Stimulated activated CD8-positive, alpha-beta memory T cell treated with anti-CD3 and anti-CD28 coated beads, Interleukin-12 subunit alpha, Interleukin-12 subunit beta, amount 100 ng/mL, for 4 hours (primary cell): ENCODE measurements at regions not wholly inside any gene's neighbourhood (a gene's known extent, or its start where the extent isn't known, plus 50 kb on each side); places are given as distances from the start of the nearest gene placed in this dataset.
"Not testable (repeated sequence)": the region's sequence is repeated elsewhere in the genome, so short reads cannot be mapped to it uniquely, and the experiment has no call there.

Experiments used
- DNase-seq: peaks from one replicate; pipeline ENCODE4 v3.0.0-alpha.2; 2020; ENCODE audit warnings: low read depth

DNA sequence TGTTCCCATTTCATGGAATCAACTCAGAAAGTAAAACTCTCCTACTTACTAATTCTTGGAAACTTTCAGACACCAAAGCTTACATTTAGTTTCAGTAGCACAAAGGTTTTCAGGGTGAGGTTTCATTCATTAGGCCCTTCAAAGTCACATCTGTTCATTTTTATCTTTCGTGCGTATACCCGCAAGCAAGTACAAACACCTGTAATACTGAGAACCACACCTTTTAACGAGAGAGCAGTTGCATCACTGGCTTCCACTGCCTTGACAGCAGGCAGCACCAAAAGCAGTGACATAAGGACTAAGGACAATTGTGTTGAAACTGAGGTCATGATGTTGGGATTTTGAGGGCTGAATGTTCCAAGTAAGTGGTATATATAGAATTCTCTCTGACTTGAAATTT, 60.5 kb downstream of the GOLGA6L22 start:
- not testable (repeated sequence) for DNase-seq

DNA sequence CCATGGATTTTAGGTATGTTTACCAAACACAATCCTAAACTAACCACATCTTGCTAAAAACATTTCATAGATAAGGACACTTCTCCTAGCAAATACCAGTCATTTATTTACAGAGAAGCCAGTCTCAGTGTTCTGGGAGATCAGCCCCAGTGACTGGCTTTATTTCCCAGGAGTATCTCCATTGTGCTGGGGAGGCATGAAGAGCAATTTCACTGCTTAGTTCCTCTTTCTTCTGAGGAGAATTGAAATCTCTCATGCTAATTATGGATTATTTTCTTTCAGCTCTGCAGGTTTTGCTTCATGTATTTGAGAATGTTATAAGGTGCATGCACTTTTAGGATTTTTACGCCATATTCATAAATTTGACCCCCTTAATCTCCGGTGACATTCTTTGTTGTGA, 67.8 kb downstream of the GOLGA6L22 start:
- DNase-seq, result not testable (repeated sequence)

GRCh38 chr15:22527016-22527415, 68.3 kb downstream of the GOLGA6L22 start:
- not testable (repeated sequence) for DNase-seq

GRCh38 chr15:22529200-22529599, 70.5 kb downstream of the GOLGA6L22 start:
- DNase-seq, result not testable (repeated sequence)

DNA sequence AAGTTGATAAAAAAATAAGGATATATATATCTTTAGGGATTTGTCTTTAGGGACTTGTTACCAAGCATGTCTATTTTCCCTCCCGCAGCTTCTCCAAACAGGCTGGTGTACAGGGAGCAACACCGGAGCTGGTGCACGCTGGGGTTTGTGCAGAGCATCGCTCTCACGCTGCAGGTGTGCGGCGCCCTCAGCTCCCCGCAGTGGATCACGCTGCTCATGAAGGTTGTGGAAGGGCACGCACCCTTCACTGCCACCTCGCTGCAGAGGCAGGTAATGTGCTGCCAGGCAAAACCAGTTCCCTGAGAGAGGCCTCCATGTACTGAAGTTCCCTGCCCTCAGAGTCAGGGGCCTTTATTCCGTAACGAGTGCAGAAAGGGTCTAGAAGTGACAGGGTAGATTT, 101.0 kb downstream of the GOLGA6L22 start:
- not testable (repeated sequence) for DNase-seq

GRCh38 chr15:22561716-22562115, 103.0 kb downstream of the GOLGA6L22 start:
- not testable (repeated sequence) for DNase-seq

DNA sequence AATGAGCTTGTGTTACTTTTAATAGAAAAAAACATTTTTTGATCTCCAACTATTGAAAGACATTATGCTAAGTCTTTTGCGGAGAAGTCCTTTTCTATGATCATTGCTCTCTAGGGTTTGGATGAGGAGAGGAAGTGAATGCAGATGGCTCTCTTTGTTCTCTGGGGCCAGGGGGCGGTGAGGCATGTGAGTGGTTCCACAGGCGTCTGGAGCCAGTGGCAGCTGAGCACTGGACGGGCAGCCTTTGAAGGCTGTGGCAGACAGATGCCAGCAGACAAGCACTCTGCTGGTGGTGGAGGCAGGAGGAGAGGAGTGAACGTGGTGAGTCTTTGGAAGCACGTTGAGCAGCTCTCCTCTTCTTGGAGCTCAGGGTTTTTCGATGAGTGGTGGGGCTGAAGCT, 107.8 kb downstream of the GOLGA6L22 start:
- not testable (repeated sequence) for DNase-seq

DNA sequence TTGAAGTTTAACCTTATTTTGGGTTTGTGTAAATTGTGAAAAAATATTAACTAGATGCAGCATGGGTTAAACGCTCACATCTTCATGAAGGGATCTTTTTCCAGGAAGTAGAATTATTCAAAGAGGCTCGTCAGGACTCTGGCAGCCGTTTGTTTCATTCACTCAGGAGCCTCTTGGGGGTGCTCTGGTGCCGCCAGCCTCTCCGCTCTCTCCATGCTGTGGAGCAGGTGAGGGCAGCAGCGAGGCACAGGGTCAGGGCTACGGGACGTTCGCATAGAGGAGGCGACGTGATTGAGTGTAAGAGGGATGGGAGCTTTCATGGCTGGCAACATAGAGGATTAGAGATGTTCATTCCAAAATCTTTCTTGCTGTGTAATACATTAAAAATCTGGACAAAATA, 110.8 kb downstream of the GOLGA6L22 start:
- DNase-seq, result not testable (repeated sequence)

DNA sequence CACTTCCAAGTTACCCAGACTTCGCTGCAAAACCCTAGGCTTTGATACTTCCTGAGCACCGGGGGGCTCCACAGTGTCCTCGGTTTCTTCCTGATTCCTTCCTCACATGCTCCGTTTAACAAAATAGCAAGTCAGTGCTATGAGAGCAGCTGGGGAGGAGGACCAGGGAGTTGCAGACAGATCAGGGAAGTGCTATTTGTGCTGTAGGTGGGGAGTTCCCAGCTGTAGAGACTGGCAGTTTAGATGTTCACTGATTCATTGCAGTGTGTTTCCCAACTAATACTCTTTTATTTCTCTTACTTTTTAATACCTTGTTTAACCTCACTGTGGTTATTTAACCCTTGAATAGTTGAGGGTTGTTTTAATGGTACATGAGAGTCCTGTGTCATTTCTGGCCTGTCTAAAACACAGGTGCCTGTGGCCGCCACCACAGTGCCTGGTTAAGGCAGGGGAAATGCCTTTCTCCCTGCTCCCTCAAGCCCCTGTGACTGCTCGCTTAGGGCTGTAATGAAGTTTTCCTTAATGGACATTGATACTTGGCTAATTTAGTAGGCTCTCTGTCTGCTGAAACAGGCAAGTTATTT, 113.5 kb downstream of the GOLGA6L22 start:
- not testable (repeated sequence) for DNase-seq

GRCh38 chr15:22572792-22573191, 114.1 kb downstream of the GOLGA6L22 start:
- not testable (repeated sequence) for DNase-seq

DNA sequence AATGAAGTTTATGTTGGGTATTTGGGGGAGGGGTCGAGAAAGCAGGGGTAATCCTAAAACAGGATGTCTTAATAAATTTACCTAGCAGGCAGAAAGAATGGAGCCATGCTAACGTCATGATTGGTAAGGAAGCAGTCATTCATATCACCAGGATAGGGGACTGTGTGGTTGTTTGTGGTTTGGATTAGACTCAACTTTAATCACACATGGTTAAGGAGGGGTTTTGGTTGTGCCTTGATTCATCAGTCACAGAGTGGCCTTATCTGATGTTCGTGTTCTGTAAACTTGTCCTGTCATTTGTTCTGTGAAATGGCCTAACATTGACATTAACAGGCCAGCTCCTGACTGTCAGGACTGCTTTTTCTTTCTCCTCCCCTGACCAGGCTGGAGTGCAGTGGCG, 119.1 kb downstream of the GOLGA6L22 start:
- DNase-seq, result not testable (repeated sequence)

- DNase-seq, result not testable (repeated sequence)
Measured at GRCh38 chr15:22579213-22579612, 120.5 kb downstream of the GOLGA6L22 start.

DNA sequence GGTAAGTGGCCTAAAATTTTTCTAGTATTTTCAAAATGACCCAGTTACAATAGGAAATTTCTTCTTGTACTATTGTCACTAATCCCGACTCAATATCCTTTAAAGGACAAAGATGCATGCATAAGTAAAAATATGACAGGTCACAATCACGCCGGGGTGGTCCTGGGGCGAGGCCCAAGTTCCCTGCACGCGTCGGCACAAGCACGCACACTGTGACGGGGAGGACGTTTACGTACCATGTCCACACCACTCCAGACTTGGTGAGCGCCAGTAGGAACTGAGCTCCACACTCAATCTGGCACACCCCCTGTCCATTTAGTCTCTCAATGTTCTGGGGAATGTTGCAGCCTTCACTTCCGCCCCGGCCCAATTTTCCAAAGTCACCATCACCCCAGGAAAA, 128.7 kb downstream of the GOLGA6L22 start:
- DNase-seq, result not testable (repeated sequence)

DNA sequence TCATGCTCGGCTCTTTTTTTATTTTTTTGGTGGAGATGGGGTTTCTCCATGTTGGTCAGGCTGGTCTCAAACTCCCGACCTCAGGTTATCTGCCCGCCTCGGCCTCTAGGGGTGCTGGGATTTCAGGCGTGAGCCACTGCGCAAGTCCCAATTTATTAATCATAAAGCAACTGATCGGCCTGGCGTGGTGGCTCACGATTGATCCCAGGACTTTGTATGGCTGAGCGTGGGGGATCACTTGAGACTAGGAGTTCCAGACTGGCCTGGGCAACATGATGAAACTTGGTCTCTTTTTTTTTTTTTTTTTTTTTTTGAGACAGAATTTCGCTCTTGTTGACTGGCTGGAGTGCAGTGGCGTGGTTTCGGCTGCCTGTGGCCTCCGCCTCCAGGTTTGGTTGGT, 139.8 kb downstream of the GOLGA6L22 start:
- DNase-seq, result not testable (repeated sequence)

DNA sequence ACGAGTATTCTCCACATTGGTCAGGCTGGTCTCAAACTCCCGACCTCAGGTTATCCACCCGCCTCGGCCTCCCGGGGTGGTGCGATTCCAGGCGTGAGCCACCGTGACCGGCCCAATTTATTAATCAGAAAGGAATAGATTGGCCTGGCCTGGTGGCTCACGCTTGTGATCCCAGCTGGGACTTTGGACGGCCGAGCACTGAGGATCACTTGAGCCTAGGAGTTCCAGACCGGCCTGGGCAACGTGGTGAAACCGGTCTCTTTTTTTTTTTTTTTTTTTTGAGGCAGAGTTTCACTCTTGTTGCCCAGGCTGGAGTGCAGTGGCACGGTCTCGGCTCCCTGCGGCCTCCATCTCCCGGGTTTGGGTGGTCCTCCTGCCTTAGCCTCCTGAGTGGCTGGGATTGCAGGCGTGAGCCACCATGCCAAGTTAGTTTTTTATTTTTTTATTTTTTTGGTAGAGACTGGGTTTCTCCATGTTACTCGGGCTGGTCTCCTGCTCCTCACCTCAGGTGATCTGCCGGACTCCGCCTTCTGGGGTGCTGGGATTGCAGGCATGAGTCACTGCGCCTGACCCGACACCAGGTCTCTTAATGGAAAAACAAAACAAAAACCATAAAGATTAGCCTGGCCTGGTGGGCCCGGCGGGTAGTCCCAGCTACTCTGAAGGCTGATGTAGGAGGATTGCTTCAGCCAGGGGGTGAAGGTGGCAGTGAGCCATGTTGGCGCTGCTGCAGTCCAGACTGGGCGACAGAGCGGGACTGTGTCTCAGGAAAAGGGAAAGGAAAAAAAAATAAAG, 141.0 kb downstream of the GOLGA6L22 start:
- not testable (repeated sequence) for DNase-seq

GRCh38 chr15:22616976-22617375, 158.3 kb downstream of the GOLGA6L22 start:
- DNase-seq, result not testable (repeated sequence)

GRCh38 chr15:22631789-22632188, 154.7 kb upstream of the NIPA1 start:
- not testable (repeated sequence) for DNase-seq

- DNase-seq, result not testable (repeated sequence)
Measured at GRCh38 chr15:22639983-22640382, 146.5 kb upstream of the NIPA1 start.

- not testable (repeated sequence) for DNase-seq
Measured at GRCh38 chr15:22649458-22649857, 137.0 kb upstream of the NIPA1 start.

DNA sequence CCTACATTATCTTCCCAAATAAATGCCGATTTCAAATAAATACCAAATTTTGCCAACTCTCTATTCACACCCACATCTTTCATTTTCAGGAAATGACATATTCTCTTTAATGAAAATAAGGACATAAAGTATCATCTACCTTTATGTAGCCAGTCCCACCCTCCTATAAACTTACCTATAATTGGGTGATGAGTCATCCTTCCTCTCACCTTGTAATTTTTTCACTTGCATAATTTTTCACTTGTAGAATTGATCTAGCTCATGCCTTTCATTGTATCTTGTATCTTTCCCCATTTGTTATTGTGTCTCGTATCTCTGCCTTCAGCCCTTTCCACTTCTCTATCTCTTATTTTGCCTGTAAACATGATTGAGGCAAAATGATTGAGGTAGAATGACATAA, 135.3 kb upstream of the NIPA1 start:
- not testable (repeated sequence) for DNase-seq

DNA sequence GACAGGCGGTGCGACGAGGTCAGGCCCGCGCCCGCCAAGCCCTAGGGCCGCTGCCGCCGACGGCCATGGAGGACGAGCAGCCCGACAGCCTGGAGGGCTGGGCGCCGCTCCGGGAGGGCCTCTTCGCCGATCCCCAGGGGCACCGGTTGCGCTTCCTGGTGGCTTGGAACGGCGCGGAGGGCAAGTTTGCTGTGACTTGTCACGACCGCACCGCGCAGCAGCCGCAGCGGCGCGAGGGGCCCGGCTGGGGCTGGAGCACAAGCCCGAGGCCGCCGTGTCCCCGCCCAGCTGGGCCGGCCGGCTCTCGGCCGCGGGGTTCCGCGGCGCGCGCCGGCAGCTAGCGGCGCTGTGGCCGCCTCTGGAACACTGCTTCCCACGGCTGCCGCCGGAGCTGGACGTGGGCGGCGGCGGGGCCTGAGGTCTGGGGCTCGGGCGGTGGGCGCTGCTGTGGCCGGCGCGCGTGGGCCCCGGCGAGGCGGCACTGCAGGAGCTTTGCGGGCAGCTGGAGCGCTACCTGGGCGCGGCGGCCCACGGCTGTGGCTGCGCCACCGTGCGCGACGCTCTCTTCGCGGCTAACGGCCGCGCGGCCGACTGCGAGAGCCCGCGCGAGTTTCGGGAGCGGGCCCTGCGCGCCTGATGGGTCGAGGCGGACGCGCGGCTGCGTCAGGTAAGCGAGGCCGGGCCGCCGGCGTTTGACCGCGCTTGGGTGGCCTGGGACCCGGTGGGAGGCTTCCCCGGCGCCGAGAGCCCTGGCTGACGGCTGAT, 122.0 kb upstream of the NIPA1 start:
- DNase-seq, result peak; percentile 19

DNA sequence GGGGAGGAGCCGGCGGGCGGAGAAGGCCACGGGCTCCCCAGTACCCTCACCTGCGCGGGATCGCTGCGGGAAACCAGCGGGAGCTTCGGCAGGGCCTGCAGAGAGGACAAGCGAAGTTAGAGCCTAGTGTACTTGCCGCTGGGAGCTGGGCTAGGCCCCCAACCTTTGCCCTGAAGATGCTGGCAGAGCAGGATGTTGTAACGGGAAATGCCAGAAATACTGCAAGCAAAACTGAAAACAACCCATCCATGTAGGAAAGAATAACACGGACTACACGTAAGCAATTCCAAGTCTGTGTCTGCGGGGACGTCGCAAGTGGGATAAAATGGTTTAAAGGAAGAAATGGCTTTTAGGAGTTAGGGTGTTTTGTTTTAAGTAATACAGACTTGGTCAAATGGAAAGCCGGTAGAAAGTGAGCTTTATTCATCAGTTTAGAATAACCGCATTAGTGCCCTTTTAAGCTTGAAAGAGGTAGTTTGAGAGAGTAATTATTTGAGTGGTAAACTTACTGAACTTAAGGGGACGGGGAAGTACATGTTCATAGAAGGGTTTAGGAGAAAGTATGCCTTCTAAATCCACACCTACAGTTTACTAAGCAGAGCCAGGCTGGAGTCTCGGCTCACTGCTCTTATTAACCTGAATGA, 121.3 kb upstream of the NIPA1 start:
- DNase-seq, result not testable (repeated sequence)
